Fibroblast of lung (primary cell): ENCODE measurements at regions not wholly inside any gene's neighbourhood (a gene's known extent, or its start where the extent isn't known, plus 50 kb on each side); places are given as distances from the start of the nearest gene placed in this dataset.

ENCODE experiments used
- CTCF ChIP-seq, 2 donors: IDR thresholded peaks in 1 of 2; conservative IDR thresholded peaks in 1 of 2; 1 replicate in 1 of 2; 2 replicates in 1 of 2; pipeline ENCODE4 v1.5.1; 2011 to 2012; ENCODE audit warnings: low read length in 2 of 2, control low read depth in 1 of 2, inconsistent platforms in 1 of 2, low read depth in 1 of 2, mild to moderate bottlenecking in 1 of 2
- EZH2 ChIP-seq: IDR thresholded peaks from 2 replicates; pipeline ENCODE4 v1.5.1; 2012; ENCODE audit warnings: low read length, control low read depth, mild to moderate bottlenecking; ENCODE audit errors: missing control alignments

GRCh38 chr11:127791844-127792243, 791.3 kb upstream of the KIRREL3 start:
- TF ChIP-seq CTCF (conservative IDR thresholded peaks at IDR 0.05 in 1 of 2, IDR thresholded peaks at IDR 0.05 in 1 of 2; ENCODE audit: low read depth in 1 of 2, low read length in 2 of 2), result no peak
- no peak for TF ChIP-seq EZH2
